IMR-90 (cell line): ENCODE measurements at regions not wholly inside any gene's neighbourhood (a gene's known extent, or its start where the extent isn't known, plus 50 kb on each side); places are given as distances from the start of the nearest gene placed in this dataset.

Source experiments
- ATAC-seq: fragments of 200-7000 bp; cut with Tn5 transposase; 2 replicates; pipeline ENCODE4 v1.9.1; 2020; ENCODE audit warnings: low read depth, mild to moderate bottlenecking, moderate library complexity
- BruUV-seq: library from RNA; stranded (reverse); fragments of 400-500 nt; replicated peaks from 2 replicates; lab custom pipeline; 2021; lab: Mats Ljungman, UMichigan
- CTCF ChIA-PET: fragments of 300-600 bp; formaldehyde crosslinking; extraction: SDS; loops from one replicate; lab custom pipeline; 2021; ENCODE audit warnings: antibody characterized with exemption; lab: Yijun Ruan, JAX
- POLR2A ChIA-PET: fragments of 300-600 bp; sonication (Branson Sonifier 250); formaldehyde crosslinking; loops from one replicate; lab custom pipeline; 2022; ENCODE audit warnings: antibody characterized with exemption; ENCODE audit not compliant: unreplicated experiment; lab: Charles Lee
- DNase-seq: peaks from one replicate; pipeline ENCODE4 v3.0.0; 2013
- H2AFZ ChIP-seq: replicated peaks from 2 replicates; pipeline ENCODE3; 2013; ENCODE audit warnings: low read length, mild to moderate bottlenecking; ENCODE audit not compliant: poor library complexity
- H2AK5ac ChIP-seq: 2 replicates; pipeline ENCODE4 v1.6.1; 2013; ENCODE audit warnings: low read depth, low read length, inconsistent platforms
- H2AK9ac ChIP-seq: replicated peaks from 2 replicates; pipeline ENCODE3; 2013; ENCODE audit warnings: mild to moderate bottlenecking, low read depth, low read length, moderate library complexity; ENCODE audit not compliant: poor library complexity
- H2BK120ac ChIP-seq: 2 replicates; pipeline ENCODE4 v1.6.1; 2013; ENCODE audit warnings: low read depth, low read length, inconsistent platforms
- H2BK15ac ChIP-seq: 3 replicates; pipeline ENCODE4 v1.6.1; 2013; ENCODE audit warnings: low read depth, low read length, inconsistent platforms
- H2BK20ac ChIP-seq: 2 replicates; pipeline ENCODE4 v1.6.1; 2013; ENCODE audit warnings: low read depth, mild to moderate bottlenecking, inconsistent platforms, low read length, moderate library complexity
- H2BK5ac ChIP-seq: 2 replicates; pipeline ENCODE4 v1.6.1; 2013; ENCODE audit warnings: mild to moderate bottlenecking, low read depth, low read length, inconsistent platforms; ENCODE audit not compliant: poor library complexity, severe bottlenecking
- H3K14ac ChIP-seq: replicated peaks from 2 replicates; pipeline ENCODE4 v1.6.1; 2013; ENCODE audit warnings: low read depth, low read length, inconsistent platforms
- H3K18ac ChIP-seq: 2 replicates; pipeline ENCODE4 v1.6.1; 2013; ENCODE audit warnings: low read depth, low read length, control low read depth
- H3K23ac ChIP-seq: 2 replicates; pipeline ENCODE4 v1.6.1; 2013; ENCODE audit warnings: low read depth, low read length, inconsistent platforms
- H3K27ac ChIP-seq: 2 replicates; pipeline ENCODE4 v1.5.1; 2013; ENCODE audit warnings: mild to moderate bottlenecking, control low read depth, low read length; ENCODE audit not compliant: insufficient read depth
- H3K27me3 ChIP-seq: 2 replicates; pipeline ENCODE4 v1.6.1; 2013; ENCODE audit warnings: low read length; ENCODE audit not compliant: control insufficient read depth, insufficient read depth
- H3K36me3 ChIP-seq: 2 replicates; pipeline ENCODE4 v1.6.1; 2013; ENCODE audit warnings: low read length, mixed read lengths; ENCODE audit not compliant: control insufficient read depth, insufficient read depth
- H3K4ac ChIP-seq: 2 replicates; pipeline ENCODE4 v1.6.1; 2013; ENCODE audit warnings: low read depth, low read length, inconsistent platforms
- H3K4me1 ChIP-seq: 2 replicates; pipeline ENCODE4 v1.6.1; 2013; ENCODE audit warnings: low read length, mixed read lengths; ENCODE audit not compliant: control insufficient read depth, insufficient read depth
- H3K4me2 ChIP-seq: 2 replicates; pipeline ENCODE4 v1.6.1; 2013; ENCODE audit warnings: low read depth, mild to moderate bottlenecking, control low read depth, low read length, moderate library complexity
- H3K4me3 ChIP-seq: 2 replicates; pipeline ENCODE4 v1.5.1; 2013; ENCODE audit warnings: low read depth, mild to moderate bottlenecking, control low read depth, low read length, moderate library complexity; ENCODE audit not compliant: insufficient read depth
- H3K56ac ChIP-seq: 2 replicates; pipeline ENCODE4 v1.6.1; 2013; ENCODE audit warnings: low read length, inconsistent platforms; ENCODE audit not compliant: insufficient read depth; ENCODE audit errors: extremely low read depth
- H3K79me1 ChIP-seq, 2 experiments: 2 replicates each; pipeline ENCODE4 v1.6.1; 2013; ENCODE audit warnings: low read length in 2 of 2, inconsistent platforms in 1 of 2, low read depth in 1 of 2
- H3K9ac ChIP-seq: 2 replicates; pipeline ENCODE4 v1.6.1; 2013; ENCODE audit warnings: low read depth, low read length, control low read depth
- H3K9me1 ChIP-seq: 2 replicates; pipeline ENCODE4 v1.6.1; 2013; ENCODE audit warnings: low read length, inconsistent platforms; ENCODE audit not compliant: insufficient read depth
- H3K9me3 ChIP-seq: 2 replicates; pipeline ENCODE4 v1.6.1; 2013; ENCODE audit warnings: low read length; ENCODE audit not compliant: control insufficient read depth, insufficient read depth
- H4K20me1 ChIP-seq: 2 replicates; pipeline ENCODE4 v1.6.1; 2013; ENCODE audit warnings: low read length, inconsistent platforms; ENCODE audit not compliant: insufficient read depth
- H4K5ac ChIP-seq: 2 replicates; pipeline ENCODE4 v1.6.1; 2013; ENCODE audit warnings: mild to moderate bottlenecking, low read depth, low read length, control low read depth
- H4K8ac ChIP-seq, 2 experiments: 2 replicates each; pipeline ENCODE4 v1.6.1; 2013; ENCODE audit warnings: low read depth in 2 of 2, low read length in 2 of 2, control low read depth in 1 of 2, inconsistent platforms in 1 of 2
- H4K91ac ChIP-seq: 2 replicates; pipeline ENCODE4 v1.6.1; 2013; ENCODE audit warnings: low read depth, low read length, inconsistent platforms; ENCODE audit not compliant: insufficient read depth
- BHLHE40 ChIP-seq: fragments of 150-350 bp; IDR thresholded peaks from 2 replicates; pipeline ENCODE4 v1.6.1; 2016; ENCODE audit warnings: mild to moderate bottlenecking, low read depth, low read length
- CEBPB ChIP-seq: IDR thresholded peaks from 2 replicates; pipeline ENCODE4 v1.6.1; 2012; ENCODE audit warnings: low read depth, low read length, improper control_type of control experiment
- CHD1 ChIP-seq: IDR thresholded peaks from 2 replicates; pipeline ENCODE4 v1.6.1; 2012; ENCODE audit warnings: low read depth, low read length, improper control_type of control experiment
- CTCF ChIP-seq: conservative IDR thresholded peaks from 2 replicates; pipeline ENCODE4 v1.5.1; 2012; ENCODE audit warnings: mild to moderate bottlenecking, low read depth, low read length, improper control_type of control experiment
- ELK1 ChIP-seq: fragments of 150-350 bp; IDR thresholded peaks from 2 replicates; pipeline ENCODE4 v1.6.1; 2016; ENCODE audit warnings: low read depth, mild to moderate bottlenecking, low read length, moderate library complexity, borderline replicate concordance
- FOS ChIP-seq: fragments of 150-350 bp; IDR thresholded peaks from 2 replicates; pipeline ENCODE4 v1.6.1; 2016; ENCODE audit warnings: low read depth, low read length
- MAFK ChIP-seq: IDR thresholded peaks from 2 replicates; pipeline ENCODE4 v1.6.1; 2012; ENCODE audit warnings: low read depth, low read length, improper control_type of control experiment
- MAZ ChIP-seq: IDR thresholded peaks from 2 replicates; pipeline ENCODE4 v1.6.1; 2012; ENCODE audit warnings: low read depth, mild to moderate bottlenecking, low read length, improper control_type of control experiment, moderate library complexity, borderline replicate concordance
- MXI1 ChIP-seq: IDR thresholded peaks from 2 replicates; pipeline ENCODE4 v1.6.1; 2012; ENCODE audit warnings: low read depth, mild to moderate bottlenecking, low read length, moderate library complexity, borderline replicate concordance
- NFE2L2 ChIP-seq: fragments of 150-350 bp; IDR thresholded peaks from 2 replicates; pipeline ENCODE4 v1.6.1; 2016; ENCODE audit warnings: low read depth, mild to moderate bottlenecking, low read length
- POLR2A ChIP-seq: IDR thresholded peaks from 2 replicates; pipeline ENCODE4 v1.6.1; 2012; ENCODE audit warnings: mild to moderate bottlenecking, low read depth, low read length
- RAD21 ChIP-seq: IDR thresholded peaks from 2 replicates; pipeline ENCODE4 v1.6.1; 2012; ENCODE audit warnings: low read length, improper control_type of control experiment
- RCOR1 ChIP-seq: IDR thresholded peaks from 2 replicates; pipeline ENCODE4 v1.6.1; 2012; ENCODE audit warnings: mild to moderate bottlenecking, low read length, improper control_type of control experiment; ENCODE audit not compliant: insufficient replicate concordance
- RFX5 ChIP-seq: IDR thresholded peaks from 2 replicates; pipeline ENCODE4 v1.8.0; 2012; ENCODE audit warnings: low read depth, mild to moderate bottlenecking, low read length, moderate library complexity
- SMC3 ChIP-seq: fragments of 150-350 bp; IDR thresholded peaks from 2 replicates; pipeline ENCODE4 v1.6.1; 2016; ENCODE audit warnings: low read depth, mild to moderate bottlenecking, antibody characterized with exemption, low read length, moderate library complexity
- USF2 ChIP-seq: fragments of 150-350 bp; IDR thresholded peaks from 2 replicates; pipeline ENCODE4 v1.6.1; 2017; ENCODE audit warnings: mild to moderate bottlenecking, antibody characterized with exemption, low read length, low read depth
- WGBS, 2 experiments: methylation state at CpG; one replicate each; pipeline versions ENCODE4 v1.1.5 to v1.1.7; 2013; ENCODE audit warnings: missing lambda C conversion rate in 2 of 2; ENCODE audit not compliant: insufficient read length in 1 of 2; ENCODE audit errors: extremely low coverage in 2 of 2; 5-methylcytosine and 5-hydroxymethylcytosine counted together
- dilution Hi-C: fragments of 300-500 bp; cut with HindIII; formaldehyde crosslinking; loops from one replicate; pipeline ENCODE4 v1.14.3; 2018; ENCODE audit warnings: low sequenced_read_pairs; ENCODE audit not compliant: unreplicated experiment
- in situ Hi-C: fragments of 300-500 bp; cut with MboI; formaldehyde crosslinking; loops from 3 replicates; pipeline ENCODE4 v1.14.3; 2019; ENCODE audit warnings: low sequenced_read_pairs, inconsistent platforms, mixed read lengths
- intact Hi-C: fragments of 100-400 bp; cut with micrococcal nuclease; formaldehyde crosslinking; loops from 2 replicates; pipeline ENCODE4 v1.10.0; 2022

GRCh38 chr2:84326831-84327432 lies 132.1 kb downstream of the SUCLG1 start:
- Histone ChIP-seq H4K91ac (no peak overlapping the region), H3K27me3 (no peaks in the 10 kb centered on the region; the same call in 1 of the 2 replicates), H3K4me1 (no peaks in the 10 kb centered on the region), H2AK9ac (no peak overlapping the region), H3K4ac (no peak overlapping the region), H2BK5ac (no peak overlapping the region), H4K8ac (no peak overlapping the region), H4K20me1 (no peaks in the 10 kb centered on the region), H3K56ac (no peak overlapping the region), H3K4me3 (no peak overlapping the region), H2BK120ac (no peak overlapping the region), H3K23ac (no peak overlapping the region), H2BK20ac (no peak overlapping the region), H3K36me3 (no peaks in the 10 kb centered on the region), H2AK5ac (no peak overlapping the region), H3K18ac (no peak overlapping the region), H3K9ac (no peak overlapping the region), H2AFZ (no peak overlapping the region), H3K14ac (no peak overlapping the region), H4K5ac (no peak overlapping the region), H3K9me1 (no peaks in the 10 kb centered on the region), H3K9me3 (no peaks in the 10 kb centered on the region), H2BK15ac (no peak overlapping the region), H3K79me1 (no peaks in the 10 kb centered on the region), H3K4me2 (no peak overlapping the region), H3K27ac (no peak overlapping the region)
- no TSS peak for BruUV-seq
- 80% methylated on average over 1 of the region's 4 CpGs; no CpG with 5 or more reads in 1 of the 2 experiments for WGBS, 2 experiments
- CTCF ChIA-PET, result interaction anchor here (1.4 to 1.7 kb wide), 2 partner anchors 12 to 14 kb away, joined by 4 read pairs; no protein-coding TSS in a partner anchor
- TF ChIP-seq USF2 (no peak), ELK1 (no peak), CEBPB (no peak), NFE2L2 (no peak), CTCF (no peak), FOS (no peak), POLR2A (no peak), RAD21 (no peak), MAFK (no peak), MAZ (no peak), RFX5 (no peak), MXI1 (no peak), SMC3 (no peak), RCOR1 (no peak), CHD1 (no peak), BHLHE40 (no peak)
- dilution Hi-C loops, result no loop called here
- intact Hi-C loops, result no loop called here
- DNase-seq, result no peak
- no peak for ATAC-seq
- in situ Hi-C loops, result no loop called here
- POLR2A ChIA-PET, result no interaction called here
